Naive thymus-derived CD8-positive, alpha-beta T cell (primary cell): ENCODE measurements at regions not wholly inside any gene's neighbourhood (a gene's known extent, or its start where the extent isn't known, plus 50 kb on each side); places are given as distances from the start of the nearest gene placed in this dataset.
A peak's percentile ranks its signal among the peaks of the same experiment; 100 is the strongest.
"Not testable (repeated sequence)": the region's sequence is repeated elsewhere in the genome, so short reads cannot be mapped to it uniquely, and the experiment has no call there.

ENCODE experiments used
- ATAC-seq, 2 donors: fragments of 150-1000 bp; cut with Tn5 transposase in 1 of 2; sonication (Bioruptor Pico), chemical (Tn5 transposase) in 1 of 2; 1 replicate in 1 of 2; 2 replicates in 1 of 2; pipeline ENCODE4 v1.10.0; 2021; ENCODE audit warnings: mild to moderate bottlenecking in 2 of 2, moderate library complexity in 2 of 2
- POLR2A ChIA-PET: fragments of 350-600 bp; sonication (Branson Sonifier 250); formaldehyde crosslinking; loops from one replicate; lab custom pipeline; 2021; ENCODE audit warnings: antibody characterized with exemption; lab: Charles Lee
- DNase-seq, 10 donors: peaks; one replicate each; pipeline versions ENCODE4 v3.0.0 to v3.0.0-alpha.2; 2020 to 2022
- H3K27ac Mint-ChIP-seq, 10 donors: one replicate each; pipeline ENCODE4 v1.8.0; 2020 to 2022; ENCODE audit warnings: mild to moderate bottlenecking in 10 of 10, mixed read lengths in 10 of 10, moderate library complexity in 4 of 10, inconsistent platforms in 1 of 10
- H3K27me3 Mint-ChIP-seq, 5 donors: one replicate each; pipeline ENCODE4 v1.8.0; 2021 to 2022; ENCODE audit warnings: mixed read lengths in 5 of 5
- H3K36me3 Mint-ChIP-seq, 3 donors: one replicate each; pipeline ENCODE4 v1.8.0; 2020 to 2022; ENCODE audit warnings: mixed read lengths in 3 of 3, mild to moderate bottlenecking in 2 of 3, inconsistent platforms in 1 of 3
- H3K4me1 Mint-ChIP-seq, 4 donors: one replicate each; pipeline ENCODE4 v1.8.0; 2021 to 2022; ENCODE audit warnings: mixed read lengths in 4 of 4
- H3K4me3 Mint-ChIP-seq, 10 donors: one replicate each; pipeline ENCODE4 v1.8.0; 2020 to 2022; ENCODE audit warnings: mild to moderate bottlenecking in 10 of 10, mixed read lengths in 10 of 10, moderate library complexity in 6 of 10, inconsistent platforms in 1 of 10
- H3K9me3 Mint-ChIP-seq, 9 donors: one replicate each; pipeline ENCODE4 v1.8.0; 2020 to 2022; ENCODE audit warnings: mixed read lengths in 9 of 9, mild to moderate bottlenecking in 3 of 9, inconsistent platforms in 1 of 9, moderate library complexity in 1 of 9

DNA sequence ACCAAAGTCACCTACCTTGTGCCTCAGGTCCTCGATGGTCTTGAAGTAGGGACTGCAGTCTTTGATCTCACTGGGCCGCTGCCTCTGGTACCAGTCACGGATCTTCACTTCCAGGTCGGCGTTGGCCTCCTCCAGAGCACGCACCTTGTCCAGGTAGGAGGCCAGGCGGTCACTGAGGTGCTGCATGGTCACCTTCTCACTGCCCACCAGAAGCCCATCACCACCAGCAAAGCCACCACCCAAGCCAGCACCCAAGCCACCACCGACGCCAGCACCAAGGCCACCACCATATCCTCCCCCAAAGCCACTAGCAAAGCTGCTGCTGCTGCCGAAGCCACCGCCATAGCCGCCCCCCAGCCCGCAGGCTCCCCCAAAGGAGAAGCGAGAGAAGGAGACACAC is 139.7 kb downstream of the TNFRSF13B start:
- H3K9me3 Mint-ChIP-seq, H3K36me3 Mint-ChIP-seq, H3K27me3 Mint-ChIP-seq, ATAC-seq, POLR2A ChIA-PET, H3K4me1 Mint-ChIP-seq, H3K27ac Mint-ChIP-seq, H3K4me3 Mint-ChIP-seq: not testable (repeated sequence)
- DNase-seq: peak in 1 of 10 donors; percentile 12

GRCh38 chr17:16830770-16831169 is 140.7 kb downstream of the CCDC144A start:
- POLR2A ChIA-PET, ATAC-seq, H3K4me1 Mint-ChIP-seq, H3K27ac Mint-ChIP-seq, H3K4me3 Mint-ChIP-seq, H3K36me3 Mint-ChIP-seq: not testable (repeated sequence)
- peak in 1 of 10 donors; percentile 12 for DNase-seq
- H3K9me3 Mint-ChIP-seq: peaks cover 3 to 17% (median 8%) of the 10 kb centered on the region in 9 donors
- peaks cover 0 to 13% (median 6%) of the 10 kb centered on the region in 5 donors for H3K27me3 Mint-ChIP-seq

DNA sequence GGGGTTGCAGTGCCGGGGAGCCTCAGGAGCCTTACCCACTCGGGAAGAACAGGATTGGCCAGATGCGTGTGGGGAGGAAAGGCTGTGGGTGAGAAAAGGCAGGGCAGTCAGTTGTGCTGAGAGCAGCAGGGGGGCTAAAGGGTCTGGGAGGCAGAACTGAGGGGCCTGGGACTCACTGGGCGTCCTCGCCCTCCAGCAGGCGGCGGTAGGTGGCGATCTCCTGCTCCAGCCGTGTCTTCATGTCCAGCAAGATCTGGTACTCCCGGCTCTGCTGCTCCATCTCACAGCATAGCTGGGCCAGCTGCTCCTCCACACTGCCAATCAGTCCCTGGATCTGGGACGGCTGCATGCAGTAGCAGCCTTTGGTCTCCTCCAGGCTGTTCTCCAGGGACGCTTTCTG is 140.2 kb downstream of the CCDC144A start:
- H3K27ac Mint-ChIP-seq, POLR2A ChIA-PET, ATAC-seq, H3K36me3 Mint-ChIP-seq, H3K4me3 Mint-ChIP-seq, H3K4me1 Mint-ChIP-seq: not testable (repeated sequence)
- peak in 1 of 10 donors; percentile 18 for DNase-seq
- Mint-ChIP-seq H3K27me3 (peaks cover 0 to 13% (median 6%) of the 10 kb centered on the region in 5 donors), H3K9me3 (peaks cover 3 to 17% (median 8%) of the 10 kb centered on the region in 9 donors)
